ENCODE measurements at regions not wholly inside any gene's neighbourhood (a gene's known extent, or its start where the extent isn't known, plus 50 kb on each side); places are given as distances from the start of the nearest gene placed in this dataset.

- no peak for TF ChIP-seq CTCF (conservative IDR thresholded peaks at IDR 0.05; ENCODE audit: low read depth, low read length)
- TF ChIP-seq EZH2phosphoT487 (IDR thresholded peaks at IDR 0.05; ENCODE audit: borderline replicate concordance, low read length): no peak
- no peak for TF ChIP-seq EZH2 (IDR thresholded peaks at IDR 0.05; ENCODE audit: low read length, unreplicated experiment)
Measured at GRCh38 chr1:229871078-229871676, 195.9 kb upstream of the GALNT2 start.
